Endothelial cell of umbilical vein (primary cell): ENCODE measurements at regions not wholly inside any gene's neighbourhood (a gene's known extent, or its start where the extent isn't known, plus 50 kb on each side); places are given as distances from the start of the nearest gene placed in this dataset.

Source experiments
- EZH2 ChIP-seq: IDR thresholded peaks from 2 replicates; pipeline ENCODE4 v1.6.1; 2012; ENCODE audit warnings: borderline replicate concordance, low read depth, mild to moderate bottlenecking, moderate library complexity, low read length, inconsistent platforms; ENCODE audit not compliant: severe bottlenecking
- FOS ChIP-seq: IDR thresholded peaks from 2 replicates; pipeline ENCODE4 v1.6.1; 2011; ENCODE audit warnings: mild to moderate bottlenecking, low read length, moderate library complexity, borderline replicate concordance; ENCODE audit not compliant: insufficient read depth
- GATA2 ChIP-seq: IDR thresholded peaks from 2 replicates; pipeline ENCODE4 v1.7.0; 2011; ENCODE audit warnings: low read depth, mild to moderate bottlenecking, moderate library complexity, mixed read lengths, low read length; ENCODE audit not compliant: insufficient read length, insufficient read depth
- JUN ChIP-seq: IDR thresholded peaks from 2 replicates; pipeline ENCODE4 v1.6.1; 2011; ENCODE audit warnings: borderline replicate concordance, low read depth; ENCODE audit not compliant: insufficient read length, insufficient read depth
- MYC ChIP-seq: IDR thresholded peaks from one replicate; pipeline ENCODE4 v1.6.1; 2011; ENCODE audit warnings: mild to moderate bottlenecking, low read depth, low read length
- POLR2A ChIP-seq: IDR thresholded peaks from 2 replicates; pipeline ENCODE4 v1.6.1; 2012; ENCODE audit warnings: low read depth, mild to moderate bottlenecking, control low read depth, low read length
- POLR2AphosphoS5 ChIP-seq: IDR thresholded peaks from 2 replicates; pipeline ENCODE4 v1.6.1; 2012; ENCODE audit warnings: low read depth, mild to moderate bottlenecking, control low read depth, low read length, moderate library complexity; ENCODE audit not compliant: insufficient read depth
- TF ChIP-seq, protein P1 (sequence below), 2 donors: IDR thresholded peaks; 1 replicate in 1 of 2; 2 replicates in 1 of 2; pipeline ENCODE4 v1.5.1; 2011; ENCODE audit warnings: low read length in 2 of 2, mild to moderate bottlenecking in 2 of 2, moderate library complexity in 2 of 2, control low read depth in 1 of 2, inconsistent platforms in 1 of 2, low read depth in 1 of 2; ENCODE audit not compliant: insufficient read depth in 1 of 2; ENCODE audit errors: extremely low read depth in 1 of 2

DNA sequence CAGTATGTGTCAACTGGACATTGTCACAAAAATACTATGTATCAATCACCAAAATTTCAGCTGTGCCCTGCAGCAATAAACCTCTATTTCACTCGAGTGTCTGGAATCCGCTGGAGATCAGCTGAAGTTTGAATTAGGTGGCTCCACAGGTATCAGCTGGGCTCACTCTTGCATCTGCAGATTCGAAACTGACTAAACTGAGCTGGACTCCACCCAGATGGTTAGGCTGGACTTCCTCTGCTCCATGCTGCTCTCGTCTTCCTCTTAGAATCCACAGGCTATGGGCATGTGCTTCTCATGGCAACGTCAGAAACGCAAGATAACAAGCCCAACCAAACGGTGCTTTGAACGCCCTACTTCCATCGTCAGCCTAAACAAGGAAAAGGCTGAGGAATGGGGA, 565.3 kb upstream of the ROBO2 start:
- TF ChIP-seq, protein P1, sequence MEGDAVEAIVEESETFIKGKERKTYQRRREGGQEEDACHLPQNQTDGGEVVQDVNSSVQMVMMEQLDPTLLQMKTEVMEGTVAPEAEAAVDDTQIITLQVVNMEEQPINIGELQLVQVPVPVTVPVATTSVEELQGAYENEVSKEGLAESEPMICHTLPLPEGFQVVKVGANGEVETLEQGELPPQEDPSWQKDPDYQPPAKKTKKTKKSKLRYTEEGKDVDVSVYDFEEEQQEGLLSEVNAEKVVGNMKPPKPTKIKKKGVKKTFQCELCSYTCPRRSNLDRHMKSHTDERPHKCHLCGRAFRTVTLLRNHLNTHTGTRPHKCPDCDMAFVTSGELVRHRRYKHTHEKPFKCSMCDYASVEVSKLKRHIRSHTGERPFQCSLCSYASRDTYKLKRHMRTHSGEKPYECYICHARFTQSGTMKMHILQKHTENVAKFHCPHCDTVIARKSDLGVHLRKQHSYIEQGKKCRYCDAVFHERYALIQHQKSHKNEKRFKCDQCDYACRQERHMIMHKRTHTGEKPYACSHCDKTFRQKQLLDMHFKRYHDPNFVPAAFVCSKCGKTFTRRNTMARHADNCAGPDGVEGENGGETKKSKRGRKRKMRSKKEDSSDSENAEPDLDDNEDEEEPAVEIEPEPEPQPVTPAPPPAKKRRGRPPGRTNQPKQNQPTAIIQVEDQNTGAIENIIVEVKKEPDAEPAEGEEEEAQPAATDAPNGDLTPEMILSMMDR (IDR thresholded peaks at IDR 0.05; ENCODE audit: extremely low read depth in 1 of 2, insufficient read depth in 1 of 2, low read depth in 1 of 2, low read length in 2 of 2), result no peak
- TF ChIP-seq FOS, result no peak
- no peak for TF ChIP-seq POLR2AphosphoS5
- TF ChIP-seq POLR2A, result no peak
- no peak for TF ChIP-seq EZH2
- no peak for TF ChIP-seq JUN
- no peak for TF ChIP-seq GATA2
- TF ChIP-seq MYC, result no peak
